Endothelial cell of umbilical vein (primary cell): ENCODE measurements at regions not wholly inside any gene's neighbourhood (a gene's known extent, or its start where the extent isn't known, plus 50 kb on each side); places are given as distances from the start of the nearest gene placed in this dataset. TPM values are rescaled to one million over a fixed set of nuclear protein-coding genes. Genes with fewer than 3 reads are reported as not detected.

ENCODE experiments used
- small RNA-seq: library from RNA; depleted of rRNA; stranded (forward); fragments of <200 nt; gene quantifications from one replicate; pipeline ENCODE3, GENCODE V24; 2012; ENCODE audit warnings: low replicate concordance, low read depth; ENCODE audit not compliant: insufficient read depth, insufficient read length

Small RNA genes in the stretch of these regions (small RNA-seq; reads per million reads assigned to genes)
- gene AC097499.1 (not detected), gene RNU6-259P (not detected)
